Esophagus squamous epithelium (tissue), 4 donors: ENCODE measurements at regions not wholly inside any gene's neighbourhood (a gene's known extent, or its start where the extent isn't known, plus 50 kb on each side); places are given as distances from the start of the nearest gene placed in this dataset.

Experiments used
- POLR2A ChIP-seq, 4 donors: fragments of 450-650 bp; IDR thresholded peaks; one replicate each; pipeline ENCODE4 v1.6.1; 2017; ENCODE audit warnings: antibody characterized with exemption in 4 of 4, mild to moderate bottlenecking in 4 of 4, moderate library complexity in 3 of 4
- TF ChIP-seq, protein P1 (sequence below), 6 experiments: fragments of 450-650 bp in 4 of 6; fragments of 200-600 bp in 2 of 6; sonication (generic) in 2 of 6; IDR thresholded peaks; one replicate each; pipeline ENCODE4 v1.5.1; 2016 to 2019; ENCODE audit warnings: antibody characterized with exemption in 6 of 6, mild to moderate bottlenecking in 4 of 6, moderate library complexity in 4 of 6

DNA sequence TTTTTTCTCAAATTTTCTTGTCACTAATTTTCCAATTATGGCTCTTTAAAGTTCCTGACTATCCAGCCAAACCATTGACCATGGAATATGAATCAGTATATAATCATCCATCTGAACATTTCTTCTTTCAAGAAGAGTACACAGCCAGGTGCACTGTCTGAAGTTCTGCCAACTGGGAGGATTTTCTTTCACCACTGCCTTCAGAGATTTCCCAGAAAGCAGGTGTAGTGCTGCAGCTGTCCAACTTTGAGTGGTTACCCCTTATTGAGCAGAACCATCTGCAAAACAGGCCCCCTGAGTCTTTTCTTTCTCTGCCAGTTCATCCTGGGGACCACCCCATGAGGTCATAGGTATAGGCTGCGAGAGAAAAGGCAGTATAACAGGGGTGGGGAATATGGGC is 1213.2 kb downstream of the RAPGEF2 start:
- TF ChIP-seq, protein P1, sequence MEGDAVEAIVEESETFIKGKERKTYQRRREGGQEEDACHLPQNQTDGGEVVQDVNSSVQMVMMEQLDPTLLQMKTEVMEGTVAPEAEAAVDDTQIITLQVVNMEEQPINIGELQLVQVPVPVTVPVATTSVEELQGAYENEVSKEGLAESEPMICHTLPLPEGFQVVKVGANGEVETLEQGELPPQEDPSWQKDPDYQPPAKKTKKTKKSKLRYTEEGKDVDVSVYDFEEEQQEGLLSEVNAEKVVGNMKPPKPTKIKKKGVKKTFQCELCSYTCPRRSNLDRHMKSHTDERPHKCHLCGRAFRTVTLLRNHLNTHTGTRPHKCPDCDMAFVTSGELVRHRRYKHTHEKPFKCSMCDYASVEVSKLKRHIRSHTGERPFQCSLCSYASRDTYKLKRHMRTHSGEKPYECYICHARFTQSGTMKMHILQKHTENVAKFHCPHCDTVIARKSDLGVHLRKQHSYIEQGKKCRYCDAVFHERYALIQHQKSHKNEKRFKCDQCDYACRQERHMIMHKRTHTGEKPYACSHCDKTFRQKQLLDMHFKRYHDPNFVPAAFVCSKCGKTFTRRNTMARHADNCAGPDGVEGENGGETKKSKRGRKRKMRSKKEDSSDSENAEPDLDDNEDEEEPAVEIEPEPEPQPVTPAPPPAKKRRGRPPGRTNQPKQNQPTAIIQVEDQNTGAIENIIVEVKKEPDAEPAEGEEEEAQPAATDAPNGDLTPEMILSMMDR (IDR thresholded peaks at IDR 0.05) = no peak
- no peak for TF ChIP-seq POLR2A (IDR thresholded peaks at IDR 0.05)
